HFF-Myc (cell line): ENCODE measurements at regions not wholly inside any gene's neighbourhood (a gene's known extent, or its start where the extent isn't known, plus 50 kb on each side); places are given as distances from the start of the nearest gene placed in this dataset.

Experiments
- DNase-seq: peaks from one replicate; pipeline ENCODE4 v3.0.0-alpha.2; 2011; ENCODE audit warnings: low read depth; ENCODE audit errors: extremely low read depth
- H3K4me3 ChIP-seq: replicated peaks from 2 replicates; pipeline ENCODE4 v1.5.1; 2011; ENCODE audit warnings: low read depth, mild to moderate bottlenecking, control low read depth, low read length
- TF ChIP-seq, protein P1 (sequence below): IDR thresholded peaks from 2 replicates; pipeline ENCODE4 v1.5.1; 2012; ENCODE audit warnings: mild to moderate bottlenecking, low read depth, low read length, control low read depth; ENCODE audit errors: missing control alignments

DNA sequence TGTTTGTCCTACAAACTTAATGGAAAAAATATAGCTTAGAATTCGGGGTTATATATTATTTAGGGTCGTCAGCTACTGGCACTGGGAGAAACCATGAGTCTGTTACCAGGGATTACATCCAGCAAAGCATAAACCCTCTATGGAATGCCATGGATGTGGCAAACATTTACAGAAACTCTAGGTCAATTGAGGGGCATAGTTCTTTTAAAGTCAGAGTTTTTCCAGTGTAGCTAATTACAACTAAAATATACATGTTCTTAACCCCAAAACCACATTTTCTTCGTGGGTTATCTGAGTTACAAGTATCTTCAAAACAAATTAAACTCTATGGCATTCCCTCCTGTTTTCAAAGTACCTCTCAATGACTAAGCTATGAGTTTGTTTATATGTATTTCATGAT, 99.3 kb upstream of the THSD7A start:
- no peak overlapping the region for H3K4me3 ChIP-seq
- no peak for DNase-seq
- TF ChIP-seq, protein P1, sequence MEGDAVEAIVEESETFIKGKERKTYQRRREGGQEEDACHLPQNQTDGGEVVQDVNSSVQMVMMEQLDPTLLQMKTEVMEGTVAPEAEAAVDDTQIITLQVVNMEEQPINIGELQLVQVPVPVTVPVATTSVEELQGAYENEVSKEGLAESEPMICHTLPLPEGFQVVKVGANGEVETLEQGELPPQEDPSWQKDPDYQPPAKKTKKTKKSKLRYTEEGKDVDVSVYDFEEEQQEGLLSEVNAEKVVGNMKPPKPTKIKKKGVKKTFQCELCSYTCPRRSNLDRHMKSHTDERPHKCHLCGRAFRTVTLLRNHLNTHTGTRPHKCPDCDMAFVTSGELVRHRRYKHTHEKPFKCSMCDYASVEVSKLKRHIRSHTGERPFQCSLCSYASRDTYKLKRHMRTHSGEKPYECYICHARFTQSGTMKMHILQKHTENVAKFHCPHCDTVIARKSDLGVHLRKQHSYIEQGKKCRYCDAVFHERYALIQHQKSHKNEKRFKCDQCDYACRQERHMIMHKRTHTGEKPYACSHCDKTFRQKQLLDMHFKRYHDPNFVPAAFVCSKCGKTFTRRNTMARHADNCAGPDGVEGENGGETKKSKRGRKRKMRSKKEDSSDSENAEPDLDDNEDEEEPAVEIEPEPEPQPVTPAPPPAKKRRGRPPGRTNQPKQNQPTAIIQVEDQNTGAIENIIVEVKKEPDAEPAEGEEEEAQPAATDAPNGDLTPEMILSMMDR = no peak

GRCh38 chr7:11934796-11935195, 102.8 kb upstream of the THSD7A start:
- no peak for DNase-seq
- no peak overlapping the region for H3K4me3 ChIP-seq
- TF ChIP-seq, protein P1 = no peak

GRCh38 chr7:11935905-11936304, 103.9 kb upstream of the THSD7A start:
- DNase-seq = no peak
- no peak overlapping the region for H3K4me3 ChIP-seq
- TF ChIP-seq, protein P1 = no peak

- TF ChIP-seq, protein P1 = no peak
- no peak overlapping the region for H3K4me3 ChIP-seq
- no peak for DNase-seq
Observed at GRCh38 chr7:11946794-11947193, 114.8 kb upstream of the THSD7A start.

DNA sequence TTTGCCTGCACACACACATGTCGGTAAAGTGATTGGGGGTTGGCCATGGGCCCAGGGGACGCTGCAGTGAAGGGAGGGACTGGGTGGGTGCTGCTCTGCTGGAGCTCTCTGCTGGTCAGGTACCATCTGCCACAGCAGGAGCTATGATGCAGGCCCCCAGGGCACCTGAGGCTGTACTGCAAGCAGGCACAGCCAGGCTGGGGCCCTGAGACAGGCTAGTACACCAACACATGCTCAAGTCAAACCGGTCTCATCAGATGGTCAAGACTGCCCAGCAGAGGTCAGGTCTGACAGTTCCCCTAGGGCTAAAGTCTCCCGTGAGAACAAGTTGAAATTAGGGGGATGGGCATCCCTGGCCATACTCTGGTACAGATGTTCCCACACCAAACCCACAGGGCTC, 118.3 kb upstream of the THSD7A start:
- no peak overlapping the region for H3K4me3 ChIP-seq
- TF ChIP-seq, protein P1 = no peak
- no peak for DNase-seq

GRCh38 chr7:11950942-11951341, 118.9 kb upstream of the THSD7A start:
- TF ChIP-seq, protein P1 = no peak
- no peak for DNase-seq
- no peak overlapping the region for H3K4me3 ChIP-seq

DNA sequence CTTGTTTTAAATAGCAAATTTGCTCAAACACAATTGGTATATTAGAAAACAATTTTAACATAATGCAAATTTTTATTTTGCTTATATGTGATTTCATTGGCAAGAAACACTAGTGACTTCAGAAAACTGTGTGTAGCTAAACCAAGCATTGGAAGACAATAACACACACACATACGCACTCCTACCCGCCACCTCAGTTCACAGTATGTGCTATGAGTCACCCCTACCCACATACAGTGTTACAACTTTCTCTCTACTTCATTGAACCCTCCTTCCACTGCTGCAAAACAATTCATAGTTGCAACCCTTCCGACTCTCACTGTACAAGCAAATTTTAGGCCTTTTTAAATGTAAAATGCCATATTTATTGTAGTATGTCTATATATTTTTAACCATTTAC, 119.9 kb upstream of the THSD7A start:
- H3K4me3 ChIP-seq = no peak overlapping the region
- TF ChIP-seq, protein P1 = no peak
- no peak for DNase-seq
